Stomach (tissue), 4 donors: ENCODE measurements at regions not wholly inside any gene's neighbourhood (a gene's known extent, or its start where the extent isn't known, plus 50 kb on each side); places are given as distances from the start of the nearest gene placed in this dataset.

Experiments used
- CTCF ChIP-seq, 7 experiments: fragments of 450-650 bp in 4 of 7; fragments of 200-600 bp in 3 of 7; sonication (generic) in 3 of 7; IDR thresholded peaks; one replicate each; pipeline ENCODE4 v1.5.1; 2016 to 2019; ENCODE audit warnings: antibody characterized with exemption in 7 of 7, control low read depth in 2 of 7, mild to moderate bottlenecking in 1 of 7
- EP300 ChIP-seq: sonication (generic); formaldehyde crosslinking; IDR thresholded peaks from one replicate; pipeline ENCODE4 v1.6.1; 2017; ENCODE audit warnings: antibody characterized with exemption
- POLR2A ChIP-seq, 4 donors: fragments of 450-650 bp; IDR thresholded peaks; one replicate each; pipeline ENCODE4 v1.6.1; 2016; ENCODE audit warnings: antibody characterized with exemption in 4 of 4, control low read depth in 2 of 4, mild to moderate bottlenecking in 1 of 4, moderate library complexity in 1 of 4
- POLR2AphosphoS5 ChIP-seq, 3 donors: sonication (generic); formaldehyde crosslinking; IDR thresholded peaks; one replicate each; pipeline ENCODE4 v1.6.1; 2016; ENCODE audit warnings: antibody characterized with exemption in 3 of 3

- TF ChIP-seq POLR2AphosphoS5 (IDR thresholded peaks at IDR 0.05) (no peak), CTCF (IDR thresholded peaks at IDR 0.05) (no peak), EP300 (no peak), POLR2A (IDR thresholded peaks at IDR 0.05) (no peak)
These were observed 85.7 kb downstream of the CCDC71L start for GRCh38 chr7:106575138-106575823.
